ENCODE measurements at regions not wholly inside any gene's neighbourhood (a gene's known extent, or its start where the extent isn't known, plus 50 kb on each side); places are given as distances from the start of the nearest gene placed in this dataset.

- DNase-seq = no peak
Observed at GRCh38 chr11:95690100-95690499, 99.5 kb downstream of the FAM76B start.

GRCh38 chr11:95688501-95689222 lies 100.9 kb downstream of the FAM76B start:
- DNase-seq = peak; percentile 83

DNA sequence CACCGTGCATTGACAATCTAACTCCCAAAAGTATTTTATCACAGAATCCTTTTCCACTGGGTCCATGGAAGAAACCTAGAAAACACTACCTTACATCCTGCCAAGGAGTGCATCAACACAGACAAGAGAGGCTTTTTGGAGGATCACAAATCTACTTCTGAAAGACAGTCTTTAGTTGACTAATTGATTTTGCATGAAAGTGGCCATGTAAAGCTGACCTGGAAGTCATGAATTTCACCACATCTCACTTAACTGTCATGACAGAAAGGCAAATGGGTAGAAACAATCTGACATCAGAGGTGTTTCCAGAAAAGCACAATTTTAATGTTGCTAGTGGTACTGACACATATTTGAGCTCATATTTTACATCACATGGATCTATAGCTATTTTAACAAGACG lies 101.6 kb downstream of the FAM76B start:
- no peak for DNase-seq

DNA sequence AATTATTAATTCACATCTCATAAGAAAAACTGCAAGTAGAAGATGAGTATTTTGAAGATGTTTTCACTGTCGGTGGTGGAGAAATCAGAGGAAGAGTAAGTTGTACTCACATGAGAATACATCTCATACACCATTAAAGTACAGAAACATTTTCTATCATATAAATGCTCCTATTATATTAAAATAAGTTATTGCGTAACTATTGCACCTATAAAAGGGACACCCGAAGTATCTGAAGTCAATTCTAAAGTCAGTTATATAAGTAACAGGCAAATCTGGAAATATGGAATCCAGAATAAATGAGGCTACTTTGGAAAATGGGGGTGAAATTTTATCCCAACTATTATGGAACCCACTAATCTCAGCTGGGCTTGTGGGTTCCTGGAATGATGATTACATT lies 103.3 kb downstream of the FAM76B start:
- DNase-seq = no peak

- DNase-seq = no peak
Observed at GRCh38 chr11:95684701-95685100, 104.9 kb downstream of the FAM76B start.

GRCh38 chr11:95684170-95684569 lies 105.4 kb downstream of the FAM76B start:
- no peak for DNase-seq

DNA sequence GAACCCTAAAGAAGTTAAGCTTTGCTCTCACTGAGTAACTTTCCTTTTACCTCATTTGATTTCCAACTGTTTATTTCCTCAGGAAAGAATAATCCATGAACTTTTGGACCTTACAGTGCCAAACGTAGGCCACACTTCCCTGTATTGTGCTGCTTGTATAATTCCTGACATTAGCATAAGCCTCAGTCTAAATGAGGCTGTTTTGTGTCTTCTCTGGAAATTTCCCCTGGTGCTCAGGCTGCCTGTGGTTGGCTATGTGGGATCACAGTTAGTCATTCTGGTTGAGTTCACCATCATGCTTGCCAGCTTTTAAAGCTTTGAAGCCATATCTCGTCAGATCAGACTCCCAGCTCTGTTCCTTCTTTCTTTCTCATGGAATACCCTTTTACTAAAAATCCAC lies 107.0 kb downstream of the FAM76B start:
- DNase-seq = peak; percentile 60

- DNase-seq = no peak
Observed at GRCh38 chr11:95680169-95680929, 109.2 kb downstream of the FAM76B start.

- DNase-seq = no peak
Observed at GRCh38 chr11:95678988-95679387, 110.6 kb downstream of the FAM76B start.

DNA sequence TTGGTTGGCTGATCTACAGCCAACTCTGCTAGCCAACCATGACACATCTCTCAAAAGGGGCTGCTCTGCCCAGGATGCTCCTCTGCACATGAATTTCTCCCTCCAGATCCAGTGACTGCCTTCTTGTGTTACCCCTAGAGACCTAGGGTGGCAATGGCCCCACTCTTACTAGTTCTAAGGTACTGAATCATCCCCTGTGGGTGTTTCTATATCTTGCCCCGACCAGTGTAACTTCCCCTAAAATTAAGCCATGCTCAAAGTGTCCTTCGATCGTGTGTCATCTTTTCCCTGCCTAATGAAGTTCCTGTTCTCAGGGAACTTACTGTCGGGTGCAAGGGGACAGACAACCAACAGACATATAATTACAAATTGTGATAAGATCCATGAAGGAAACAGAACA lies 113.3 kb downstream of the FAM76B start:
- no peak for DNase-seq

DNA sequence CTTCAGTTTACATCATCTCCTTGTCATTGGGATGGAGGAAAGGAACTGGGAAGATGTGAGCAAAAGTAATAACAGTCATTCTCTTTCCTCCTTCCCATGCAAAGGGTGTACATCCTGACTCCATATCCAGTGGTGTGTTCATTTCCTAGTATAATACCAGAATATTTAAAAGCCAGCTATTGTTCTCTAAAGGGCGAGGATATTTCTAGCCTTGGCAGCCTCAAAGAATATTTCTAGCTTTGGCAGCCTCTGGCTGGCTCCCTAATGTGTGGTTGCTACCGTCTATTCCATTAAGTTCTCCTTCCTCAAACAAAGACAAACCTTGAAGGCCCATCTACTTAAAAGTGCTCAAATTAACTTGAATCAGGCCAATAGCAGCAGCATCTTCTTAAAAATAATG lies 114.0 kb downstream of the FAM76B start:
- no peak for DNase-seq

DNA sequence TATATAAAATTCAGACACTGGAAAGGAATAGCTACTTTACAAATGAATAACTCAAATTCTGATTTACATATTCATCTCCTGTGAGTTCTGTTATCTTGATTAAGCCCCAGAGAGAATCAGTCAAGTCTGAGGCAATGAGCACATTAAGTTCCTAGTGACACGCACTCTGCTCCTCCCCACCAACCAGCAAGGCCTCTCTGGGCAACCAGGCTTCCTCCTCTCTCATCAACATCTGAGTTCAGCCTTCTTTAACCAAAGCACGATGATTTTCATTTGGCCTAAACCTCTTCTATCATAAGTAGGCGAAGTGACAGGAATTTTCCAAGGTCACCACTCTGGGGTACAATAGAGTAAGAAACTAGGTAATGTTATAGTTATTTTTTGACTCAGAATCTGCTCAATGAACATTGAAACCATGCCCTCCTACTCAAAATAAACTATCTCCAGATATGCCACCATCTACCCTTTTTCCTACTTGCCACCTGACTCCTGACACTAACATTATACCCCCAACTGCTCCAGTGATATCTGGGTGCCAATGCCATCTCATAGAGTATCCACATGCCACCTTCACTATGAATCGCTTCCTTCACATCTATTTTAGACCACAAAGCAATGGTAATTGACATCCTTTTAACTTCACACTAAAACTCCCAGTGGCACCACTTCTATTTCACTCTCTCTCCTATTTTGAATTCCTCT lies 114.8 kb downstream of the FAM76B start:
- DNase-seq = no peak

- DNase-seq = no peak
Observed at GRCh38 chr11:95671768-95672167, 117.8 kb downstream of the FAM76B start.

GRCh38 chr11:95668131-95668530 lies 121.5 kb downstream of the FAM76B start:
- no peak for DNase-seq

- DNase-seq = peak; percentile 18
Observed at GRCh38 chr11:95661162-95661561, 128.4 kb downstream of the FAM76B start.

GRCh38 chr11:95660038-95660437 lies 129.5 kb downstream of the FAM76B start:
- no peak for DNase-seq

GRCh38 chr11:95659088-95659487 lies 130.5 kb downstream of the FAM76B start:
- DNase-seq = no peak

- DNase-seq = no peak
Observed at GRCh38 chr11:95655536-95655935, 134.0 kb downstream of the FAM76B start.

- no peak for DNase-seq
Observed at GRCh38 chr11:95653680-95654079, 135.9 kb downstream of the FAM76B start.

DNA sequence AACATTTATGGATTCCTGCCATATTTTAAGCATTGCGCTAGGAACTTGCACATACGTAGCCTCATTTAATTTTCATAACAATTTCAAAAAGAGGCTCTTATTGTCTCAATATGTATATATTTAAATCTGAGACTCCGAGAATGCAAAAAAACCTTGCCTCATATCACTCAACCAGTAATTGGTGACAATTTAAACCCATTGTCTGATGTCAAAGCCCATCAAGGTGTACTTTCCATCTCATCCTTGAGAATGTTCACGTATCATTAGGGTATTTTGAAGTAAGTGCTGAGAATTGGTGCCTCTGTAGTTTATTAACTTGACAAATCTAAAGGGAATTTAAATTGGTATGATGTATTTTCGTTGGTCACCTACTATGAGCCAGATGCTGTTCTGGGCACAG lies 136.5 kb downstream of the FAM76B start:
- DNase-seq = no peak

- DNase-seq = no peak
Observed at GRCh38 chr11:95652002-95652472, 137.5 kb downstream of the FAM76B start.

- DNase-seq = no peak
Observed at GRCh38 chr11:95650276-95650675, 139.3 kb downstream of the FAM76B start.

DNA sequence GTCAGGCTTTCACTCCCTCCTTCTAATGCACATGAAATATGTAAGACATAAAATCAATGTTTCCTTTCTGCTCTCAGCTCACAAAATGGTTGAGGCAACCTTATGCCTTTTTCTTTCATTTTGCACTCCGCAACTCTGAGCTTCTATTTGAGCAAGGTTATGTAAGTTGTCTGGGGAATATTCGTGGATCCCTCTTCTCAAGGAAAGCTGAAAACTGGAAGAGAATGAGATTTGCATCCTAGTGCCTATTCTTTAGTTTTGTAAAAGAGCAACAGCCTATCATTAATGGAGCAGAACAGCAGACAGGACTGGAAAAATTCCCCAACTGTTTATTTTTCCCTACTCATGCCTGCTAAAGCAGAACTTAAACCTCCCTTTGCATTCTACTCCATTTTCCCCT lies 141.7 kb downstream of the FAM76B start:
- DNase-seq = no peak

DNA sequence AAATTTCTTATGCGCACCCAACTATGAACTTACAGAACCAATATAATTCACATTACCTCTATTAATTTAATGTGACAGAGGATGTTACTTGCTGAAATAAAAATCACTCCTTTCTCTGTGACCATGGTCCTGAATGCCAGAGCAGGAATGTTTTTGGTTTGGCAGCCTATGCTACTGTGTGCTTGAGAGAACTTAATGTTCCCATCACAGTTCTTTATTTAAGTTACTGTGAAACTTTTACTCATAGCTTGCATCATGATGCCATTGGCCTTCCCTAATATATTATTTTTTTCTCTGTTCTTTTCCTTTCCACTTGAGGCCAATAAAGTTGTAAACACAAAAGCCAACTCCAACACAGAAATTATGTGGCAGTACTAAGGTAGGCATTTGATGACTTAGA lies 142.2 kb downstream of the FAM76B start:
- DNase-seq = no peak
